ENCODE measurements at regions not wholly inside any gene's neighbourhood (a gene's known extent, or its start where the extent isn't known, plus 50 kb on each side); places are given as distances from the start of the nearest gene placed in this dataset.
A peak's percentile ranks its signal among the peaks of the same experiment; 100 is the strongest.
"Not testable (repeated sequence)": the region's sequence is repeated elsewhere in the genome, so short reads cannot be mapped to it uniquely, and the experiment has no call there.

GRCh38 chr16:75780669-75781068, 54.4 kb upstream of the CPHXL start:
- in situ Hi-C loops (cut with HindIII; ENCODE audit: low pct_unique_long_range_greater_than_20kb, low sequenced_read_pairs), result no loop called here
- DNase-seq (ENCODE audit: low read depth, low spot score), result no peak

- DNase-seq (ENCODE audit: low read depth, low spot score), result no peak
- in situ Hi-C loops (cut with HindIII; ENCODE audit: low pct_unique_long_range_greater_than_20kb, low sequenced_read_pairs), result no loop called here
These were observed 55.5 kb upstream of the CPHXL start for GRCh38 chr16:75781683-75782343.

- in situ Hi-C loops (cut with HindIII; ENCODE audit: low pct_unique_long_range_greater_than_20kb, low sequenced_read_pairs), result no loop called here
These were observed 61.1 kb upstream of the CPHXL start for GRCh38 chr16:75787440-75787839.

GRCh38 chr16:75789237-75789636, 62.9 kb upstream of the CPHXL start:
- in situ Hi-C loops (cut with HindIII; ENCODE audit: low pct_unique_long_range_greater_than_20kb, low sequenced_read_pairs), result no loop called here
- DNase-seq (ENCODE audit: low read depth, low spot score), result peak; percentile 70

More at GRCh38 chr16:75787440-75787839, 61.1 kb upstream of the CPHXL start:
- DNase-seq (ENCODE audit: low read depth, low spot score), result no peak

GRCh38 chr16:75792771-75793492, 66.6 kb upstream of the CPHXL start:
- in situ Hi-C loops (cut with HindIII; ENCODE audit: low pct_unique_long_range_greater_than_20kb, low sequenced_read_pairs), result no loop called here
- no peak for DNase-seq (ENCODE audit: low read depth, low spot score)

GRCh38 chr16:75793641-75794040, 67.4 kb upstream of the CPHXL start:
- in situ Hi-C loops (cut with HindIII; ENCODE audit: low pct_unique_long_range_greater_than_20kb, low sequenced_read_pairs), result no loop called here
- no peak for DNase-seq (ENCODE audit: low read depth, low spot score)

GRCh38 chr16:75794426-75794825, 68.1 kb upstream of the CPHXL start:
- in situ Hi-C loops (cut with HindIII; ENCODE audit: low pct_unique_long_range_greater_than_20kb, low sequenced_read_pairs), result no loop called here
- DNase-seq (ENCODE audit: low read depth, low spot score), result no peak

GRCh38 chr16:75798714-75799113, 72.4 kb upstream of the CPHXL start:
- DNase-seq (ENCODE audit: low read depth, low spot score), result no peak
- in situ Hi-C loops (cut with HindIII; ENCODE audit: low pct_unique_long_range_greater_than_20kb, low sequenced_read_pairs), result no loop called here

- in situ Hi-C loops (cut with HindIII; ENCODE audit: low pct_unique_long_range_greater_than_20kb, low sequenced_read_pairs), result no loop called here
- peak; percentile 42 for DNase-seq (ENCODE audit: low read depth, low spot score)
These were observed 75.0 kb upstream of the CPHXL start for GRCh38 chr16:75801307-75801706.

GRCh38 chr16:75803753-75804152, 77.5 kb upstream of the CPHXL start:
- DNase-seq (ENCODE audit: low read depth, low spot score), result no peak
- in situ Hi-C loops (cut with HindIII; ENCODE audit: low pct_unique_long_range_greater_than_20kb, low sequenced_read_pairs), result no loop called here

- no peak for DNase-seq (ENCODE audit: low read depth, low spot score)
- in situ Hi-C loops (cut with HindIII; ENCODE audit: low pct_unique_long_range_greater_than_20kb, low sequenced_read_pairs), result no loop called here
These were observed 78.1 kb upstream of the CPHXL start for GRCh38 chr16:75804368-75804767.

- in situ Hi-C loops (cut with HindIII; ENCODE audit: low pct_unique_long_range_greater_than_20kb, low sequenced_read_pairs), result no loop called here
These were observed 79.7 kb upstream of the CPHXL start for GRCh38 chr16:75805946-75806345.

GRCh38 chr16:75806487-75806886, 80.2 kb upstream of the CPHXL start:
- no peak for DNase-seq (ENCODE audit: low read depth, low spot score)
- in situ Hi-C loops (cut with HindIII; ENCODE audit: low pct_unique_long_range_greater_than_20kb, low sequenced_read_pairs), result no loop called here

More at GRCh38 chr16:75805946-75806345, 79.7 kb upstream of the CPHXL start:
- DNase-seq (ENCODE audit: low read depth, low spot score), result no peak

GRCh38 chr16:75810342-75810741, 84.1 kb upstream of the CPHXL start:
- in situ Hi-C loops (cut with HindIII; ENCODE audit: low pct_unique_long_range_greater_than_20kb, low sequenced_read_pairs), result no loop called here
- peak; percentile 91 for DNase-seq (ENCODE audit: low read depth, low spot score)

- DNase-seq (ENCODE audit: low read depth, low spot score), result no peak
- in situ Hi-C loops (cut with HindIII; ENCODE audit: low pct_unique_long_range_greater_than_20kb, low sequenced_read_pairs), result no loop called here
These were observed 84.8 kb upstream of the CPHXL start for GRCh38 chr16:75811020-75811634.

GRCh38 chr16:75818491-75818890, 92.2 kb upstream of the CPHXL start:
- in situ Hi-C loops (cut with HindIII; ENCODE audit: low pct_unique_long_range_greater_than_20kb, low sequenced_read_pairs), result no loop called here

GRCh38 chr16:75820672-75821071, 94.4 kb upstream of the CPHXL start:
- in situ Hi-C loops (cut with HindIII; ENCODE audit: low pct_unique_long_range_greater_than_20kb, low sequenced_read_pairs), result no loop called here
- DNase-seq (ENCODE audit: low read depth, low spot score), result no peak

More at GRCh38 chr16:75818491-75818890, 92.2 kb upstream of the CPHXL start:
- no peak for DNase-seq (ENCODE audit: low read depth, low spot score)

- peak; percentile 15 for DNase-seq (ENCODE audit: low read depth, low spot score)
- in situ Hi-C loops (cut with HindIII; ENCODE audit: low pct_unique_long_range_greater_than_20kb, low sequenced_read_pairs), result no loop called here
These were observed 94.8 kb upstream of the CPHXL start for GRCh38 chr16:75821117-75821516.

- in situ Hi-C loops (cut with HindIII; ENCODE audit: low pct_unique_long_range_greater_than_20kb, low sequenced_read_pairs); DNase-seq (ENCODE audit: low read depth, low spot score): not testable (repeated sequence)
These were observed 99.5 kb upstream of the CPHXL start for GRCh38 chr16:75825750-75826149.

Measured in SK-MEL-5 (cell line).